Body of pancreas (tissue), 4 donors: ENCODE measurements at regions not wholly inside any gene's neighbourhood (a gene's known extent, or its start where the extent isn't known, plus 50 kb on each side); places are given as distances from the start of the nearest gene placed in this dataset.
"Not testable (repeated sequence)": the region's sequence is repeated elsewhere in the genome, so short reads cannot be mapped to it uniquely, and the experiment has no call there.

Experiments
- ATAC-seq: fragments of 150-250 bp; one replicate; pipeline ENCODE4 v1.9.1; 2016
- DNase-seq, 4 donors: peaks; one replicate each; pipeline ENCODE4 v3.0.0-alpha.2; 2019
- H3K27ac ChIP-seq, 4 donors: fragments of 200-600 bp; sonication (generic); 1 replicate in 3 of 4; 2 replicates in 1 of 4; pipeline versions ENCODE4 v1.5.1 to v1.6.1; 2016 to 2019; ENCODE audit warnings: mild to moderate bottlenecking in 1 of 4, mixed read lengths in 1 of 4, moderate library complexity in 1 of 4
- H3K27me3 ChIP-seq, 2 donors: fragments of 200-600 bp; sonication (generic); one replicate each; pipeline ENCODE4 v1.6.0; 2016; ENCODE audit warnings: mild to moderate bottlenecking in 1 of 2
- H3K36me3 ChIP-seq, 2 donors: fragments of 200-600 bp; sonication (generic); replicated peaks in 1 of 2; 2 replicates each; pipeline ENCODE4 v1.5.1; 2016; ENCODE audit warnings: low read depth in 2 of 2; ENCODE audit not compliant: insufficient read depth in 1 of 2
- H3K4me1 ChIP-seq: fragments of 200-600 bp; sonication (generic); one replicate; pipeline ENCODE4 v1.6.0; 2016
- H3K4me3 ChIP-seq, 2 donors: fragments of 200-600 bp; sonication (generic); 1 replicate in 1 of 2; 2 replicates in 1 of 2; pipeline ENCODE4 v1.5.1; 2016 to 2019
- H3K9me3 ChIP-seq, 3 donors: fragments of 200-600 bp; sonication (generic); 1 replicate in 2 of 3; 2 replicates in 1 of 3; pipeline ENCODE4 v1.5.1; 2016
- POLR2A ChIP-seq, 3 donors: fragments of 450-650 bp; IDR thresholded peaks; one replicate each; pipeline ENCODE4 v1.6.1; 2016; ENCODE audit warnings: antibody characterized with exemption in 3 of 3, mild to moderate bottlenecking in 2 of 3
- WGBS, 2 donors: methylation state at CpG; one replicate each; pipeline ENCODE4 v1.1.5; 2017; 5-methylcytosine and 5-hydroxymethylcytosine counted together
- intact Hi-C: fragments of 100-400 bp; cut with DNase I; formaldehyde crosslinking; loops from one replicate; pipeline ENCODE4 v1.15.1; 2023
- TF ChIP-seq, protein P1 (sequence below), 7 experiments: fragments of 450-650 bp in 4 of 7; fragments of 200-600 bp in 3 of 7; sonication (generic) in 3 of 7; IDR thresholded peaks; one replicate each; pipeline ENCODE4 v1.5.1; 2016 to 2019; ENCODE audit warnings: antibody characterized with exemption in 7 of 7

DNA sequence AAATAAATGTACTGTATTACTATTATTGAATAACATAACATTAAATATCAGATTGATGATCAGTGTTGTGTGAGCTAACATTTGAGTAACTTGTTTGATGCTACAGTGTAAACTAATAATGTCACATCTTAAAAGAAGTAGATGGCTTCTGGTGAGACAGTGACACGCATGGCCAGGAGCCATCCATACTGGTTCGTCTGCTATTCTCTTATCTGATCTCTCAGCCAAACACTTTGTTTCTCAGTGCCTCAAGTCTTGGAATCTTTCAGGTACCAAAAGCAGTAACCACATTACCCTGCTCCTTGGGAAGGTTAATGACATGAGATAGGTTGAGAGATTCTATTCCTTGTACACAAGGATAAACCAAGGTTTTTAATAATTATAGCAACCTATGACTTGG lies 198.1 kb upstream of the IGFBP7 start:
- DNase-seq = no peak
- Histone ChIP-seq H3K36me3 (no peaks in the 10 kb centered on the region), H3K27ac (no peak overlapping the region), H3K9me3 (no peaks in the 10 kb centered on the region), H3K4me1 (no peaks in the 10 kb centered on the region), H3K27me3 (peaks cover 0 to 4% of the 10 kb centered on the region in 2 donors), H3K4me3 (no peak overlapping the region)
- intact Hi-C loops = no loop called here
- WGBS, 2 donors = 56 to 68% methylated on average over 2 of the region's 2 CpGs
- ATAC-seq = no peak
- TF ChIP-seq, protein P1, sequence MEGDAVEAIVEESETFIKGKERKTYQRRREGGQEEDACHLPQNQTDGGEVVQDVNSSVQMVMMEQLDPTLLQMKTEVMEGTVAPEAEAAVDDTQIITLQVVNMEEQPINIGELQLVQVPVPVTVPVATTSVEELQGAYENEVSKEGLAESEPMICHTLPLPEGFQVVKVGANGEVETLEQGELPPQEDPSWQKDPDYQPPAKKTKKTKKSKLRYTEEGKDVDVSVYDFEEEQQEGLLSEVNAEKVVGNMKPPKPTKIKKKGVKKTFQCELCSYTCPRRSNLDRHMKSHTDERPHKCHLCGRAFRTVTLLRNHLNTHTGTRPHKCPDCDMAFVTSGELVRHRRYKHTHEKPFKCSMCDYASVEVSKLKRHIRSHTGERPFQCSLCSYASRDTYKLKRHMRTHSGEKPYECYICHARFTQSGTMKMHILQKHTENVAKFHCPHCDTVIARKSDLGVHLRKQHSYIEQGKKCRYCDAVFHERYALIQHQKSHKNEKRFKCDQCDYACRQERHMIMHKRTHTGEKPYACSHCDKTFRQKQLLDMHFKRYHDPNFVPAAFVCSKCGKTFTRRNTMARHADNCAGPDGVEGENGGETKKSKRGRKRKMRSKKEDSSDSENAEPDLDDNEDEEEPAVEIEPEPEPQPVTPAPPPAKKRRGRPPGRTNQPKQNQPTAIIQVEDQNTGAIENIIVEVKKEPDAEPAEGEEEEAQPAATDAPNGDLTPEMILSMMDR (IDR thresholded peaks at IDR 0.05) = no peak
- TF ChIP-seq POLR2A (IDR thresholded peaks at IDR 0.05) = no peak

DNA sequence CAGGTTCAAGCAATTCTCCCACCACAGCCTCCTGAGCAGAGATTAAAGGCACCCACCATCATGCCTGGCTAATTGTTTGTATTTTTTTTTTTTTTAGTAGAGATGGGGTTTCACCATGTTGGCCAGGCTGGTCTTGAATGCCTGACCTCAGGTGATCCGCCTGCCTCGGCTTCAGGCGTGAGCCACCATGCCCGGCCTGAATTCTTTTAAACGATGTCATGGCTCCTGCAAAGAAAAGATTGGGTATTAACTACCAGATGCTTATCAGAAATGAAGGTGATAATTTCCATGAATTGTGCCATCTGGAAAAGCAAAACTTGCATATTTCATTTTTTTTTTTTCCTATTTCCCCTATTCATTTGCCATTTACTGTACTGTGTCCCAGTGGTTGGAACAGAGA lies 195.7 kb upstream of the IGFBP7 start:
- Histone ChIP-seq H3K9me3 (no peaks in the 10 kb centered on the region), H3K27ac (no peak overlapping the region), H3K27me3 (peaks cover 0 to 4% of the 10 kb centered on the region in 2 donors), H3K4me1 (no peaks in the 10 kb centered on the region), H3K36me3 (no peaks in the 10 kb centered on the region), H3K4me3 (no peak overlapping the region)
- ATAC-seq = no peak
- 78 to 81% methylated on average over 5 of the region's 5 CpGs for WGBS, 2 donors
- TF ChIP-seq, protein P1 (IDR thresholded peaks at IDR 0.05) = no peak
- TF ChIP-seq POLR2A (IDR thresholded peaks at IDR 0.05) = no peak
- intact Hi-C loops = no loop called here
- DNase-seq = no peak

DNA sequence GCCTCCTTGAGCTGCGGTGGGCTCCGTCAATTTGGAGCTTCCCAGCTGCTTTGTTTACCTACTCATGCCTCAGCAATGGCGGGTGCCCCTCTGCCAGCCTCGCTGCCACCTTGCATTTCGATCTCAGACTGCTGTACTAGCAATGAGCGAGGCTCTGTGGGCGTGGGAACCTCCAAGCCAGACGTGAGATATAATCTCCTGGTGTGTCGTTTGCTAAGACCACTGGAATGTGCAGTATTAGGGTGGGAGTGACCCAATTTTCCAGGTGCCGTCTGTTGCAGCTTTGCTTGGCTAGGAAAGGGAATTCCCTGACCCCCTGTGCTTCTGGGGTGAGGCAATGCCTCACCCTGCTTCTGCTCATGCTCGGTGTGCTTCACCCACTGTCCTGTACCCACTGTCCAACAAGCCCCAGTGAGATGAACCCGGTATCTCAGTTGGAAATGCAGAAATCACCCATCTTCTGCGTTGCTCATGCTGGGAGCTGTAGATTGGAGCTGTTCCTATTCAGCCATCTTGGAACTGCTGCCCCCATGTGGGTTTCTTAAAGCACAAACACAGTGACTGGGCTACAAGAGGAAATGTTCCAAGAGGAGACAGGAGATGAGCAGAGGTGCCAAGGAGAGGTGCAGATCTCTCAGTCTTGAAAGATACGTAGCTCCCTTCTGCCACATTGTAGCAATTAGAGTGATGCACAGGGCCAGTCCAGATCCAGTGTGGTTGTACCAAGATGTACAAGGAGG lies 193.0 kb upstream of the IGFBP7 start:
- DNase-seq = no peak
- Histone ChIP-seq H3K4me1 (no peaks in the 10 kb centered on the region), H3K4me3 (no peak overlapping the region), H3K36me3 (no peaks in the 10 kb centered on the region), H3K27me3 (no peaks in the 10 kb centered on the region), H3K27ac (no peak overlapping the region), H3K9me3 (peaks cover 0 to 8% (median 0%) of the 10 kb centered on the region in 3 donors)
- intact Hi-C loops = no loop called here
- 51 to 54% methylated on average over 7 to 14 of the region's 14 CpGs for WGBS, 2 donors
- TF ChIP-seq, protein P1 (IDR thresholded peaks at IDR 0.05) = no peak
- no peak for TF ChIP-seq POLR2A (IDR thresholded peaks at IDR 0.05)
- ATAC-seq = no peak

DNA sequence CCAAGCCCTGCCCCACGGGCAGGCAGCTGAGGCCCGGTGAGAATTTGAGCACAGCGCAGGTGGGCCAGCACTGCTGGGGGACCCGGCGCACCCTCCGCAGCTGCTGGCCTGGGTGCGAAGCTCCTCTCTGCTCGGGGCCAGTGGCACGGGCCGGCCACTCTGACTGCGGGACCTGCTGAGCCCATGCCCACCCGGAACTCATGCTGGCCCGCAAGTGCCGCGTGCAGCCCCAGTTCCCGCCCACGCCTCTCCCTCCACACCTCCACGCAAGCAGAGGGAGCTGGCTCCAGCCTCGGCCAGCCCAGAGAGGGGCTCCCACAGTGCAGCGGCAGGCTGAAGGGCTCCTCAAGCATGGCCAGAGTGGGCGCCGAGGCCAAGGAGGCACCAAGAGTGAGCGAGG lies 190.1 kb upstream of the IGFBP7 start:
- DNase-seq, ATAC-seq, H3K4me1 ChIP-seq, H3K27ac ChIP-seq, H3K4me3 ChIP-seq, H3K9me3 ChIP-seq, H3K27me3 ChIP-seq, intact Hi-C loops, H3K36me3 ChIP-seq: not testable (repeated sequence)
- WGBS, 2 donors = 92 to 94% methylated on average over 10 to 20 of the region's 23 CpGs

DNA sequence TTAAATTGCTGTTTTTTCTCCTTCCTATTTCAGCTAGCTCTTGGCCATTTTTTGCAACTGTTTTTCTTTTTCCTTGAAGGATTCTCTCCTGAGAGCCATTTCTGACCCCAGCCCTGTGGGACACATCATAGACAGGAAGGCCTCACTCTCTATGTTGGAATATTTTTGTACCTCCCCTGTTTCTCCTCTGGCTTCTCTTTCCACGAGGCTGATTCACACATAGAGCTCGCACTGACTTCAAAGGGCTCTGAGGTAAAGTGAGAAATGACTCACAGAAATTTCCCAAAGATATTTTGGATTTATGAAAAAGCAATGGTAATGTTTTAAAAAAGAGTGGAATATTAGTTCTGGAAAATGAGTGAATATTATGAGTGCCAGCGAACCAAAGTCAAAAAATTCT lies 181.7 kb upstream of the IGFBP7 start:
- ATAC-seq (no peak), DNase-seq (no peak)
- H3K27ac ChIP-seq = no peak overlapping the region
- WGBS, 2 donors = 62 to 70% methylated on average over 3 of the region's 3 CpGs
- no peaks in the 10 kb centered on the region for H3K4me1 ChIP-seq
- H3K9me3 ChIP-seq = no peaks in the 10 kb centered on the region
- no peak for TF ChIP-seq POLR2A (IDR thresholded peaks at IDR 0.05)
- TF ChIP-seq, protein P1 (IDR thresholded peaks at IDR 0.05) = no peak
- no peaks in the 10 kb centered on the region for H3K27me3 ChIP-seq
- H3K4me3 ChIP-seq = no peak overlapping the region
- intact Hi-C loops = no loop called here
- no peaks in the 10 kb centered on the region for H3K36me3 ChIP-seq
